Liver (tissue), 7 donors: ENCODE measurements at regions not wholly inside any gene's neighbourhood (a gene's known extent, or its start where the extent isn't known, plus 50 kb on each side); places are given as distances from the start of the nearest gene placed in this dataset.
"Not testable (repeated sequence)": the region's sequence is repeated elsewhere in the genome, so short reads cannot be mapped to it uniquely, and the experiment has no call there.

Experiments used
- DNase-seq: peaks from one replicate; pipeline ENCODE4 v3.0.0-alpha.2; 2017; ENCODE audit warnings: low spot score
- H3K27ac ChIP-seq, 2 donors: one replicate each; pipeline ENCODE4 v1.7.0; 2013; ENCODE audit warnings: inconsistent platforms in 2 of 2, low read length in 2 of 2, control low read depth in 1 of 2, low read depth in 1 of 2, mild to moderate bottlenecking in 1 of 2
- H3K27me3 ChIP-seq, 4 donors: one replicate each; pipeline versions ENCODE4 v1.6.1 to v1.7.0; 2013; ENCODE audit warnings: low read length in 3 of 4, inconsistent platforms in 1 of 4, mild to moderate bottlenecking in 1 of 4, moderate library complexity in 1 of 4; ENCODE audit not compliant: control insufficient read depth in 4 of 4, insufficient read depth in 4 of 4
- H3K36me3 ChIP-seq, 4 donors: one replicate each; pipeline versions ENCODE4 v1.6.1 to v1.7.0; 2013; ENCODE audit warnings: low read length in 3 of 4, mild to moderate bottlenecking in 3 of 4, low read depth in 1 of 4, moderate library complexity in 1 of 4; ENCODE audit not compliant: control insufficient read depth in 4 of 4, insufficient read depth in 3 of 4
- H3K4me1 ChIP-seq, 4 donors: one replicate each; pipeline versions ENCODE4 v1.6.1 to v1.7.0; 2013; ENCODE audit warnings: low read length in 3 of 4, mild to moderate bottlenecking in 3 of 4, moderate library complexity in 1 of 4; ENCODE audit not compliant: control insufficient read depth in 4 of 4, insufficient read depth in 4 of 4
- H3K4me3 ChIP-seq, 3 donors: one replicate each; pipeline versions ENCODE4 v1.6.1 to v1.7.0; 2013; ENCODE audit warnings: low read length in 3 of 3, control low read depth in 1 of 3, low read depth in 1 of 3, mild to moderate bottlenecking in 1 of 3
- H3K9ac ChIP-seq, 2 donors: one replicate each; pipeline ENCODE4 v1.7.0; 2013; ENCODE audit warnings: low read length in 2 of 2, mild to moderate bottlenecking in 2 of 2, moderate library complexity in 2 of 2, control low read depth in 1 of 2, low read depth in 1 of 2
- H3K9me3 ChIP-seq, 4 donors: one replicate each; pipeline versions ENCODE4 v1.6.1 to v1.7.0; 2013; ENCODE audit warnings: low read length in 3 of 4; ENCODE audit not compliant: control insufficient read depth in 4 of 4
- EGR1 ChIP-seq, 2 donors: IDR thresholded peaks; 2 replicates each; pipeline ENCODE4 v1.6.1; 2016 to 2018; ENCODE audit warnings: antibody characterized with exemption in 2 of 2, low read depth in 2 of 2
- RAD21 ChIP-seq, 2 donors: IDR thresholded peaks; 2 replicates each; pipeline ENCODE4 v1.6.1; 2016; ENCODE audit warnings: antibody characterized with exemption in 2 of 2, mild to moderate bottlenecking in 2 of 2
- SP1 ChIP-seq: IDR thresholded peaks from 2 replicates; pipeline ENCODE4 v1.6.1; 2018; ENCODE audit warnings: antibody characterized with exemption, mild to moderate bottlenecking
- YY1 ChIP-seq: IDR thresholded peaks from 2 replicates; pipeline ENCODE4 v1.6.1; 2016; ENCODE audit warnings: antibody characterized with exemption, mild to moderate bottlenecking
- ZBTB33 ChIP-seq: IDR thresholded peaks from 2 replicates; pipeline ENCODE4 v1.6.1; 2016; ENCODE audit warnings: antibody characterized with exemption
- WGBS: extraction: QIAGEN DNeasy Blood & Tissue Kit; methylation state at CpG from one replicate; pipeline ENCODE4 v1.1.7; 2013; 5-methylcytosine and 5-hydroxymethylcytosine counted together
- TF ChIP-seq, protein P1 (sequence below): IDR thresholded peaks from 2 replicates; pipeline ENCODE4 v1.6.1; 2016; ENCODE audit warnings: antibody characterized with exemption
- TF ChIP-seq, protein P2 (sequence below): IDR thresholded peaks from 2 replicates; pipeline ENCODE4 v1.6.1; 2016; ENCODE audit warnings: antibody characterized with exemption, mild to moderate bottlenecking
- donor health status: healthy.
- donor health status: healthy.
- donor health status: healthy.
- donor health status: healthy.

DNA sequence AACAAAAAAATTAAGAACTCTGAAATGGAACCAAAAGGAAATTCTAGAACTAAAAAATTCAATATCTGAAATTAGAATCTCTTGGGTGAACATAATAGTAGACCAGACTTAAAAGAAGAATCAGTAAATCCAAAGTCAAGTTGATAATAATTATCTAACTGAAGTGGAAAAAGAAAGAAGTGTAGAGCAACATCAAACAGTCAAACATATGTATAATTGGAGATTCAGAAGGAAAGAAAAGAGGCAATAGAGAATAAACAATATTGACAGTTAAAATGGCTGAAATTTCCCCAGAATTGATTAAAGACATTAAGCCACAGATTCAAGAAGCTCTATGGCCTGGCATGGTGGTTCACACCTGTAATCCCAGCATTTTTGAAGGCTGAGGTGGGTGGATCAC is 383.6 kb downstream of the PREX1 start:
- H3K27ac ChIP-seq: no peak overlapping the region
- no peak overlapping the region for H3K9ac ChIP-seq
- TF ChIP-seq, protein P1, sequence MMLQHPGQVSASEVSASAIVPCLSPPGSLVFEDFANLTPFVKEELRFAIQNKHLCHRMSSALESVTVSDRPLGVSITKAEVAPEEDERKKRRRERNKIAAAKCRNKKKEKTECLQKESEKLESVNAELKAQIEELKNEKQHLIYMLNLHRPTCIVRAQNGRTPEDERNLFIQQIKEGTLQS: no peak
- TF ChIP-seq RAD21 (IDR thresholded peaks at IDR 0.05) (no peak), SP1 (no peak)
- TF ChIP-seq, protein P2, sequence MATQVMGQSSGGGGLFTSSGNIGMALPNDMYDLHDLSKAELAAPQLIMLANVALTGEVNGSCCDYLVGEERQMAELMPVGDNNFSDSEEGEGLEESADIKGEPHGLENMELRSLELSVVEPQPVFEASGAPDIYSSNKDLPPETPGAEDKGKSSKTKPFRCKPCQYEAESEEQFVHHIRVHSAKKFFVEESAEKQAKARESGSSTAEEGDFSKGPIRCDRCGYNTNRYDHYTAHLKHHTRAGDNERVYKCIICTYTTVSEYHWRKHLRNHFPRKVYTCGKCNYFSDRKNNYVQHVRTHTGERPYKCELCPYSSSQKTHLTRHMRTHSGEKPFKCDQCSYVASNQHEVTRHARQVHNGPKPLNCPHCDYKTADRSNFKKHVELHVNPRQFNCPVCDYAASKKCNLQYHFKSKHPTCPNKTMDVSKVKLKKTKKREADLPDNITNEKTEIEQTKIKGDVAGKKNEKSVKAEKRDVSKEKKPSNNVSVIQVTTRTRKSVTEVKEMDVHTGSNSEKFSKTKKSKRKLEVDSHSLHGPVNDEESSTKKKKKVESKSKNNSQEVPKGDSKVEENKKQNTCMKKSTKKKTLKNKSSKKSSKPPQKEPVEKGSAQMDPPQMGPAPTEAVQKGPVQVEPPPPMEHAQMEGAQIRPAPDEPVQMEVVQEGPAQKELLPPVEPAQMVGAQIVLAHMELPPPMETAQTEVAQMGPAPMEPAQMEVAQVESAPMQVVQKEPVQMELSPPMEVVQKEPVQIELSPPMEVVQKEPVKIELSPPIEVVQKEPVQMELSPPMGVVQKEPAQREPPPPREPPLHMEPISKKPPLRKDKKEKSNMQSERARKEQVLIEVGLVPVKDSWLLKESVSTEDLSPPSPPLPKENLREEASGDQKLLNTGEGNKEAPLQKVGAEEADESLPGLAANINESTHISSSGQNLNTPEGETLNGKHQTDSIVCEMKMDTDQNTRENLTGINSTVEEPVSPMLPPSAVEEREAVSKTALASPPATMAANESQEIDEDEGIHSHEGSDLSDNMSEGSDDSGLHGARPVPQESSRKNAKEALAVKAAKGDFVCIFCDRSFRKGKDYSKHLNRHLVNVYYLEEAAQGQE: no peak
- no peak for DNase-seq
- no peaks in the 10 kb centered on the region for H3K36me3 ChIP-seq
- H3K27me3 ChIP-seq: no peaks in the 10 kb centered on the region
- no peaks in the 10 kb centered on the region for H3K4me1 ChIP-seq
- H3K4me3 ChIP-seq: no peak overlapping the region
- H3K9me3 ChIP-seq: peaks cover 3 to 18% (median 6%) of the 10 kb centered on the region in 4 donors

- H3K27ac ChIP-seq: no peak overlapping the region
- no peak overlapping the region for H3K4me3 ChIP-seq
- H3K36me3 ChIP-seq: no peaks in the 10 kb centered on the region
- TF ChIP-seq EGR1 (IDR thresholded peaks at IDR 0.05; ENCODE audit: low read depth in 2 of 2) (no peak), YY1 (no peak), SP1 (no peak), ZBTB33 (no peak)
- TF ChIP-seq, protein P1: no peak
- no peak for DNase-seq
- H3K9me3 ChIP-seq: peaks cover 3 to 20% (median 8%) of the 10 kb centered on the region in 4 donors
- WGBS: 88% methylated on average over 8 of the region's 8 CpGs
- no peaks in the 10 kb centered on the region for H3K4me1 ChIP-seq
- no peak overlapping the region for H3K9ac ChIP-seq
- H3K27me3 ChIP-seq: no peaks in the 10 kb centered on the region
Measured at GRCh38 chr20:48440916-48441315, 386.9 kb downstream of the PREX1 start.

DNA sequence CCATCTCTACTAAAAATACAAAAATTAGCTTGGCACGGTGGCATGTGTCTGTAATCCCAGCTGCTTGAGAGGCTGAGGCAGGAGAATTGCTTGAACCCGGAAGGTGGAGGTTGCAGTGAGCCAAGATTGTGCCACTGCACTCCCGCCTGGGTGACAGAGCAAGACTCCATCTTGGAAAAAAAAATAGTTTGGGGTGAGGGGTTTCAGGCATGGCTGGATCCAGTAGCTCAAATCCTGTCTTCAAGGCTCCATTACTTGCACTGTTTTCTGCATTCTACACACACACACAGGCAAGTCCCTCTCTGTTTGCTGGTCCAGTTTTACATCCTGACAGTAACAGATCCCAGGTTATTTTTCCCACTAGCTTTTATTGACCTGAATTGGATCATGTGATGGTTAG is 387.5 kb downstream of the PREX1 start:
- not testable (repeated sequence) for H3K27ac ChIP-seq, H3K9ac ChIP-seq, H3K36me3 ChIP-seq, H3K4me3 ChIP-seq, DNase-seq, H3K27me3 ChIP-seq, H3K4me1 ChIP-seq
- peaks cover 3 to 20% (median 8%) of the 10 kb centered on the region in 4 donors for H3K9me3 ChIP-seq
- 86% methylated on average over 3 of the region's 3 CpGs for WGBS
